H9 (cell line): ENCODE measurements at regions not wholly inside any gene's neighbourhood (a gene's known extent, or its start where the extent isn't known, plus 50 kb on each side); places are given as distances from the start of the nearest gene placed in this dataset.

Experiments used
- DNase-seq: peaks from one replicate; pipeline ENCODE4 v3.0.0-alpha.2; 2017
- H2AFZ ChIP-seq: one replicate; pipeline ENCODE4 v1.6.1; 2013; ENCODE audit warnings: mild to moderate bottlenecking, low read length, control low read depth, moderate library complexity
- H2AK5ac ChIP-seq: 2 replicates; pipeline ENCODE4 v1.6.1; 2013; ENCODE audit warnings: low read length, control low read depth, mixed read lengths; ENCODE audit not compliant: insufficient read length
- H2BK120ac ChIP-seq: one replicate; pipeline ENCODE4 v1.6.1; 2013; ENCODE audit warnings: low read depth, mild to moderate bottlenecking, low read length, control low read depth, inconsistent platforms; ENCODE audit not compliant: poor library complexity, severe bottlenecking
- H2BK12ac ChIP-seq: 2 replicates; pipeline ENCODE4 v1.6.1; 2013; ENCODE audit warnings: low read length, control low read depth, mixed read lengths, low read depth; ENCODE audit not compliant: insufficient read length
- H2BK15ac ChIP-seq: 2 replicates; pipeline ENCODE4 v1.6.1; 2013; ENCODE audit warnings: low read depth, low read length, control low read depth
- H2BK20ac ChIP-seq: one replicate; pipeline ENCODE4 v1.6.1; 2013; ENCODE audit warnings: low read depth, mild to moderate bottlenecking, low read length, control low read depth, inconsistent platforms; ENCODE audit not compliant: poor library complexity, severe bottlenecking
- H2BK5ac ChIP-seq: 2 replicates; pipeline ENCODE4 v1.6.1; 2013; ENCODE audit warnings: low read length, control low read depth, mixed read lengths; ENCODE audit not compliant: insufficient read length
- H3K14ac ChIP-seq: 2 replicates; pipeline ENCODE4 v1.6.1; 2013; ENCODE audit warnings: low read length, control low read depth; ENCODE audit not compliant: insufficient read depth
- H3K18ac ChIP-seq: 2 replicates; pipeline ENCODE4 v1.6.1; 2013; ENCODE audit warnings: low read depth, mild to moderate bottlenecking, mixed read lengths, low read length, control low read depth; ENCODE audit not compliant: insufficient read length
- H3K23ac ChIP-seq: 2 replicates; pipeline ENCODE4 v1.6.1; 2013; ENCODE audit warnings: low read length, control low read depth, mixed read lengths, low read depth; ENCODE audit not compliant: insufficient read length
- H3K23me2 ChIP-seq: 2 replicates; pipeline ENCODE4 v1.6.1; 2013; ENCODE audit warnings: low read depth, mild to moderate bottlenecking, mixed read lengths, low read length, control low read depth; ENCODE audit not compliant: insufficient read length, poor library complexity, severe bottlenecking
- H3K27ac ChIP-seq: 2 replicates; pipeline ENCODE4 v1.5.1; 2013; ENCODE audit warnings: low read length, control low read depth, mixed read lengths, low read depth; ENCODE audit not compliant: insufficient read length
- H3K27me3 ChIP-seq: 2 replicates; pipeline ENCODE4 v1.6.1; 2013; ENCODE audit warnings: low read length, control low read depth, inconsistent platforms; ENCODE audit not compliant: insufficient read depth
- H3K4ac ChIP-seq: 2 replicates; pipeline ENCODE4 v1.6.1; 2013; ENCODE audit warnings: low read depth, mild to moderate bottlenecking, control low read depth, inconsistent platforms, low read length, moderate library complexity
- H3K4me1 ChIP-seq: 2 replicates; pipeline ENCODE4 v1.6.1; 2013; ENCODE audit warnings: low read length, control low read depth, inconsistent platforms; ENCODE audit not compliant: insufficient read depth
- H3K4me2 ChIP-seq: 2 replicates; pipeline ENCODE4 v1.6.1; 2013; ENCODE audit warnings: low read length, control low read depth, mixed read lengths; ENCODE audit not compliant: insufficient read length, insufficient read depth
- H3K56ac ChIP-seq: 2 replicates; pipeline ENCODE4 v1.6.1; 2013; ENCODE audit warnings: low read depth, mild to moderate bottlenecking, mixed read lengths, low read length, control low read depth; ENCODE audit not compliant: insufficient read length
- H3K79me1 ChIP-seq: 2 replicates; pipeline ENCODE4 v1.6.1; 2013; ENCODE audit warnings: low read depth, mild to moderate bottlenecking, moderate library complexity, low read length, control low read depth, inconsistent platforms; ENCODE audit not compliant: insufficient read depth, poor library complexity, severe bottlenecking
- H3K79me2 ChIP-seq: 2 replicates; pipeline ENCODE4 v1.6.1; 2013; ENCODE audit warnings: low read length, control low read depth, inconsistent platforms; ENCODE audit not compliant: insufficient read depth
- H3K9ac ChIP-seq: 2 replicates; pipeline ENCODE4 v1.6.1; 2013; ENCODE audit warnings: low read length, control low read depth, mixed read lengths; ENCODE audit not compliant: insufficient read length; ENCODE audit errors: extremely low read depth
- H3K9me3 ChIP-seq: one replicate; pipeline ENCODE4 v1.6.1; 2013; ENCODE audit warnings: low read depth, low read length, inconsistent platforms; ENCODE audit not compliant: control insufficient read depth
- H3T11ph ChIP-seq: one replicate; pipeline ENCODE4 v1.6.1; 2013; ENCODE audit warnings: mild to moderate bottlenecking, low read length, control low read depth, inconsistent platforms
- H4K20me1 ChIP-seq: one replicate; pipeline ENCODE4 v1.6.1; 2013; ENCODE audit not compliant: control insufficient read depth, insufficient read length, insufficient read depth
- H4K5ac ChIP-seq: 2 replicates; pipeline ENCODE4 v1.6.1; 2013; ENCODE audit warnings: low read depth, mild to moderate bottlenecking, mixed read lengths, low read length, control low read depth; ENCODE audit not compliant: insufficient read length
- H4K8ac ChIP-seq: replicated peaks from 2 replicates; pipeline ENCODE4 v1.6.1; 2013; ENCODE audit warnings: low read length, control low read depth, mixed read lengths, low read depth; ENCODE audit not compliant: insufficient read length
- H4K91ac ChIP-seq: 2 replicates; pipeline ENCODE4 v1.6.1; 2013; ENCODE audit warnings: low read depth, mild to moderate bottlenecking, moderate library complexity, mixed read lengths, low read length, control low read depth; ENCODE audit not compliant: insufficient read length
- H3K27ac Mint-ChIP-seq, 3 experiments: 2 replicates in 2 of 3; 3 replicates in 1 of 3; pipeline ENCODE4 v1.8.0; 2020 to 2021; ENCODE audit warnings: mixed read lengths in 3 of 3, mild to moderate bottlenecking in 1 of 3, moderate library complexity in 1 of 3
- H3K27me3 Mint-ChIP-seq: 2 replicates; pipeline ENCODE4 v1.8.0; 2021; ENCODE audit warnings: low read depth, mild to moderate bottlenecking, moderate library complexity, mixed read lengths
- H3K36me3 Mint-ChIP-seq, 3 experiments: 2 replicates in 2 of 3; 3 replicates in 1 of 3; pipeline ENCODE4 v1.8.0; 2020 to 2021; ENCODE audit warnings: low read depth in 3 of 3, mixed read lengths in 3 of 3; ENCODE audit not compliant: insufficient read depth in 1 of 3
- H3K4me1 Mint-ChIP-seq, 2 experiments: 2 replicates each; pipeline ENCODE4 v1.8.0; 2020; ENCODE audit warnings: mixed read lengths in 2 of 2
- H3K4me3 Mint-ChIP-seq, 2 experiments: 2 replicates in 1 of 2; 3 replicates in 1 of 2; pipeline ENCODE4 v1.8.0; 2020 to 2021; ENCODE audit warnings: mild to moderate bottlenecking in 2 of 2, mixed read lengths in 2 of 2, moderate library complexity in 1 of 2
- H3K9me3 Mint-ChIP-seq, 2 experiments: 2 replicates in 1 of 2; 3 replicates in 1 of 2; pipeline ENCODE4 v1.8.0; 2020; ENCODE audit warnings: mild to moderate bottlenecking in 2 of 2, mixed read lengths in 2 of 2, moderate library complexity in 1 of 2
- WGBS: extraction: QIAGEN DNeasy Blood & Tissue Kit; methylation state at CpG from one replicate; pipeline ENCODE4 v1.1.7; 2013; ENCODE audit warnings: missing lambda C conversion rate, low lambda C conversion rate, mixed read lengths; ENCODE audit not compliant: insufficient read length; ENCODE audit errors: extremely low coverage; 5-methylcytosine and 5-hydroxymethylcytosine counted together
- TF ChIP-seq, protein P1 (sequence below): fragments of 200-600 bp; sonication (generic); conservative IDR thresholded peaks from 3 replicates; pipeline ENCODE4 v1.8.0; 2021; ENCODE audit warnings: antibody characterized with exemption, mild to moderate bottlenecking

GRCh38 chr10:113282564-113282963 lies 270.3 kb upstream of the HABP2 start:
- Histone ChIP-seq H3T11ph (no peak overlapping the region), H3K56ac (no peak overlapping the region), H3K27ac (no peak overlapping the region), H3K27me3 (0 out of 2 replicates have a peak, but pooled peaks cover 1% of the 10 kb centered on the region), H2BK5ac (no peak overlapping the region), H3K9ac (no peak overlapping the region), H4K20me1 (no peaks in the 10 kb centered on the region), H3K4me2 (no peak overlapping the region), H2AK5ac (no peak overlapping the region), H3K4ac (no peak overlapping the region), H3K18ac (no peak overlapping the region), H2BK15ac (no peak overlapping the region), H3K9me3 (no peaks in the 10 kb centered on the region), H3K14ac (no peak overlapping the region), H2BK20ac (no peak overlapping the region), H2BK12ac (no peak overlapping the region), H3K23me2 (no peaks in the 10 kb centered on the region), H3K79me1 (no peaks in the 10 kb centered on the region), H4K5ac (no peak overlapping the region), H3K23ac (no peak overlapping the region), H2AFZ (no peak overlapping the region), H4K8ac (no peak overlapping the region), H2BK120ac (no peak overlapping the region), H4K91ac (no peak overlapping the region), H3K4me1 (no peaks in the 10 kb centered on the region), H3K79me2 (no peaks in the 10 kb centered on the region)
- Mint-ChIP-seq H3K4me1 (peaks cover 0 to 2% of the 10 kb centered on the region in 2 experiments; a peak in 1 of 4 replicates), H3K9me3 (no peaks in the 10 kb centered on the region; a peak in 1 of 5 replicates), H3K27me3 (peaks cover 5% of the 10 kb centered on the region), H3K27ac (no peak overlapping the region), H3K4me3 (no peak overlapping the region), H3K36me3 (no peaks in the 10 kb centered on the region)
- DNase-seq, result no peak
- TF ChIP-seq, protein P1, sequence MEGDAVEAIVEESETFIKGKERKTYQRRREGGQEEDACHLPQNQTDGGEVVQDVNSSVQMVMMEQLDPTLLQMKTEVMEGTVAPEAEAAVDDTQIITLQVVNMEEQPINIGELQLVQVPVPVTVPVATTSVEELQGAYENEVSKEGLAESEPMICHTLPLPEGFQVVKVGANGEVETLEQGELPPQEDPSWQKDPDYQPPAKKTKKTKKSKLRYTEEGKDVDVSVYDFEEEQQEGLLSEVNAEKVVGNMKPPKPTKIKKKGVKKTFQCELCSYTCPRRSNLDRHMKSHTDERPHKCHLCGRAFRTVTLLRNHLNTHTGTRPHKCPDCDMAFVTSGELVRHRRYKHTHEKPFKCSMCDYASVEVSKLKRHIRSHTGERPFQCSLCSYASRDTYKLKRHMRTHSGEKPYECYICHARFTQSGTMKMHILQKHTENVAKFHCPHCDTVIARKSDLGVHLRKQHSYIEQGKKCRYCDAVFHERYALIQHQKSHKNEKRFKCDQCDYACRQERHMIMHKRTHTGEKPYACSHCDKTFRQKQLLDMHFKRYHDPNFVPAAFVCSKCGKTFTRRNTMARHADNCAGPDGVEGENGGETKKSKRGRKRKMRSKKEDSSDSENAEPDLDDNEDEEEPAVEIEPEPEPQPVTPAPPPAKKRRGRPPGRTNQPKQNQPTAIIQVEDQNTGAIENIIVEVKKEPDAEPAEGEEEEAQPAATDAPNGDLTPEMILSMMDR, result no peak
- no CpG with 5 or more reads among the region's 4 CpGs for WGBS
